HG02884 (cell line): ENCODE measurements at regions not wholly inside any gene's neighbourhood (a gene's known extent, or its start where the extent isn't known, plus 50 kb on each side); places are given as distances from the start of the nearest gene placed in this dataset.
A peak's percentile ranks its signal among the peaks of the same experiment; 100 is the strongest.
"Not testable (repeated sequence)": the region's sequence is repeated elsewhere in the genome, so short reads cannot be mapped to it uniquely, and the experiment has no call there.

Experiments used
- ATAC-seq: cut with Tn5 transposase; IDR thresholded peaks from one replicate; pipeline ENCODE4 v1.9.1; 2021; ENCODE audit warnings: mild to moderate bottlenecking, moderate library complexity; ENCODE audit not compliant: unreplicated experiment

DNA sequence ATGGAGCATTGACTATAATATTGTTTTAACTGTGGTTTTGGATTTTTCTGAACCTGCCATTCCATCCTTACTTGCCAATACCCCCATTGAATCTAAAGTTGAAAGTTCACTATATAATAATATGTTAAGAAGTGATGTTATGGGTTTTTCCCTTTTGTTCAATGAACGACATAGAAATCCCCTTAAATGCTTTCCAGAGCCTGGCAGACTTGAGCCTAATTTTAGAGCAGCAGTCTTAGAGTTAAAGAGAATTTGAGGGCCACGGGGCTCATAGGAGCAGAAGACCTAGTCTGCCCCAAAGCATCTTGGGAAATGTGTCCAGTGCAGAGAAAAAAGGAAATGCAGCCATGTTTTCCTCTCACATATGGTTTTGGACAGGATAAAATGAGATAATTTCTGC, 146.1 kb upstream of the SLC44A1 start:
- ATAC-seq: no peak

DNA sequence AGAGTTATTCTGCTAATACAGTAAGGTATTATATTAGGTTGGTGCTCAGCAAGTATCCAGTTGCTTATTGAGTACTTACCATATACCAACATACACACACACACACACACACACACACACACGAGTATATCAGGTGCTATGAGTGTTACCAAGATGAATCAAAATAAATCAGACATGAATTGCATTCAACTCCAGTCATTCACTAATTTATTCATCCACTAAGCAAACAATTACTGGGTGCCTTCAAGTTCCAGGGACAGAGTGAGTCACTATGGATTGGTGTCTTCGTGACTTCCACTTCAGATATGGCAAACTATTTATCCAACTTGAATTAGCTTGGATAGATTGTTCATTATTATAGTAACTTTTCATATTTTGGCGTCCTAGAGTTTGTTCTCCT, 140.7 kb upstream of the SLC44A1 start:
- no peak for ATAC-seq

- no peak for ATAC-seq
These were observed 130.1 kb upstream of the SLC44A1 start for GRCh38 chr9:105114318-105114717.

DNA sequence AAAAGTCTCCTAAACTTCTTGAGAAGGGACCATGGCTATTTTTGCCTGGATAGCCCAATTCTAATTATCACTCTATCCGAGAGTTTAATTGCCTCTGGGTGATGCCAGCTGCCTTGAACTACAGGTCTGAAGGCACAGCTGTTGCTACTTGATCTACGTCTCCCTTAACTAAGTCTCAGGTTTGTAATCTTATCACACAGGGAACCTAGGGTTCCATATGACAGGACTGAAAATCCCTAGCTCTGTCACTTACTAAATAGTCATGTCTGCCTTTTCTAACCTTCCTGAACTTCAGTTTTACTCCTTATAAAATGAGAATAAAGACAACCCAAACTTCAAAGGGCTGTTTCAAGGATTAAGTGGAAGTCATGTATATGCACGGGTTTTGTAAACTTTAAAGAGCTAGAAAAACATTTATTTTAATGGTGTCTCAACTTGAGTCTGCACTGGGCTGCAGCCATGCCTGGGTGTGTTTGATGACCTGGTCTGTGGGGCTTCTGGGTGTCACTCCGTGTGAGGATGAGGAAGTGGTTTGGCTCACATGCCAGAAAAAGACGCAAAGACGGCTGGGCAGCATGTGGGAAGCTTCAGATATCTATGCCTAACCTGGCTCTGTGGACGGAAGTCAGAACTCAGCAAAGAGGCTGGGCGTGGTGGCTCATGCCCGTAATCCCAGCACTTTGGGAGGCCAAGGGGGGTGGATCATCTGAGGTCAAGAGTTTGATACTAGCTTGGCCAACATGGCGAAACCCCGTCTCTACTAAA, 129.3 kb upstream of the SLC44A1 start:
- peak; percentile 52 for ATAC-seq

DNA sequence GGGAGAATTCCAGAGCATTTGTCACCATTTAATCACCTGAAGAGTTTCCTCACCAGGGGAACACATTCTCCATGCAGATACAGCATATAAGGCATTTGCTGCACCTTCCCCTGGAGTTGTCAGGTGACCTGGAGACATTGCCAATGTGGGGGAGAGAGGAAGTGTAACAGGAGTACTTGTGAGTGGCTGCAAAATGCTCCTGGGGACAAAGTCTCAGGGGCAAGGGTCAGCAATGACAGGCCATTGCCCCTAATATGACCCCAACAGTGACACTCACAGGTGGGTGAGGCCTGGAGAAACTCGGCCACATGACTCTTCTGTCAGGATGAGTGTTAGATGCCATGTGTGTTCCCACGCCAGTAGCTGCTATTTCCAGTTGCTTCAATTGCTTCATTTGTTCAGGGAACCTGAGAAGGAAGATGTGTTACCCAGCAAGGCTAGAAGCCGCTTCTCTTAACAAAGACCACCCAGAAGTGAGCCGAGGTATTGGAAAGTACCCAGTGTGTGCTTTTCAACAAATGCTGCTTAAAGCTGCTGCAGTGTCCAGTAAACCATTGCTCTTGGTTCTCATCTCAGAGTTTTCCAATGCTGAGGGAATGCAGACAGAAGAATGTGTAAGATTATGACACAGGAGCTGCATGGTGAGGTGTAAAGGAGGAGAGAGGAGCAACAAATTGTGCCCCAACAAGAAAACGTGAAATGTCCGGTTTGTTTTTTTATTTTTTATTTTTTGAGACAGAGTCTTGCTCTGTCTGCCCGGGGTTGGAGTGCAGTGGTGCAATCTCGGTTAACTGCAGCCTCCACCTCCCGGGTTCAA, 128.2 kb upstream of the SLC44A1 start:
- no peak for ATAC-seq

GRCh38 chr9:105117234-105117633, 127.2 kb upstream of the SLC44A1 start:
- no peak for ATAC-seq

DNA sequence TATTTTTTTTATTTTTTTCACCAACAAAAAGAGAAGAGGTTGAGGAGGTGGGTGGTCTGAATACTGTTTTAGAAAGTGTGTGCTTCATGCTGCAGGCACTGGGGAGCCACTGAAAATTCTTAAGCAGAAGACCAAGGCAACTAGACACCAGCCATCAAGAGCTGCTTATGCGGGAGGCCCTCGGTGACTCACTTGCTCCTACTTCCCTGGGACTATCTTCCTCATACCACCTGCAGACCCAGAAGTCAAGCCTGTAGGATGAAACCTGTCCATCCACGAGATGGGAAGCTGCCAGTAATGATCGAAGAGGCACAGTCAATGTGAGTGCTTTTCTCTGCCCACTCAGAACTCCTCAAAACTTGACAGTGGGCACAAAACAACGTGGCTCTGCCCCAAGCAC, 125.8 kb upstream of the SLC44A1 start:
- ATAC-seq: no peak

- ATAC-seq: no peak
These were observed 125.3 kb upstream of the SLC44A1 start for GRCh38 chr9:105119156-105119555.

DNA sequence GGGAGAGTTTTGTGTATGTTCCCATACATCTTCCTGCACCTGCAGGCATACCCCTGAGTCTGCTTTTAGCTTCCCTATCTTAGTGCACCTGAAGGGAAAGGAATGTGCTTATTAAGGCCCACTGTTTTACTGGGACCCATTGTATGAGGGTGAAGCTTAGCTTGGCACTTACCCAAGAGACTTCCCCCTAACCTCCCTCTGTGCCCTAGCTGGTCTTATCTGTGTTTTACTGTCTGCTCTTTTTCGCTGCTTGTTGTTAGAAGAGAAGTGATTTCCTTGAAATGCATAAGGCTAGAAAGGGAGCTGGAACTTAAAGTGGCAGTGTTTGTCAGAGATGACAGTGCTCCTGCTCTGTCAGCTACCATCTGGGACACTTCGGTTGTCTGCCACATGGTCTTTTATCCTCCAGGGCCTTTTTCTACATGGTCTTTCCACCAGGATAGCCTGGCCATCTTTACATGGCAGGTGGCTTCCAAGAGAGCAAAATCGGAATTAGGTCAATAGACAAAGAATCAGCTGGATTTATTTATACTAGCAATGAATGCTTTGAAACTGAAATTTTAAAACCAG, 122.5 kb upstream of the SLC44A1 start:
- ATAC-seq: no peak

GRCh38 chr9:105124598-105124997, 119.9 kb upstream of the SLC44A1 start:
- not testable (repeated sequence) for ATAC-seq

- no peak for ATAC-seq
These were observed 118.2 kb upstream of the SLC44A1 start for GRCh38 chr9:105126226-105126625.

- ATAC-seq: peak; percentile 98
These were observed 116.6 kb upstream of the SLC44A1 start for GRCh38 chr9:105127863-105128220.

DNA sequence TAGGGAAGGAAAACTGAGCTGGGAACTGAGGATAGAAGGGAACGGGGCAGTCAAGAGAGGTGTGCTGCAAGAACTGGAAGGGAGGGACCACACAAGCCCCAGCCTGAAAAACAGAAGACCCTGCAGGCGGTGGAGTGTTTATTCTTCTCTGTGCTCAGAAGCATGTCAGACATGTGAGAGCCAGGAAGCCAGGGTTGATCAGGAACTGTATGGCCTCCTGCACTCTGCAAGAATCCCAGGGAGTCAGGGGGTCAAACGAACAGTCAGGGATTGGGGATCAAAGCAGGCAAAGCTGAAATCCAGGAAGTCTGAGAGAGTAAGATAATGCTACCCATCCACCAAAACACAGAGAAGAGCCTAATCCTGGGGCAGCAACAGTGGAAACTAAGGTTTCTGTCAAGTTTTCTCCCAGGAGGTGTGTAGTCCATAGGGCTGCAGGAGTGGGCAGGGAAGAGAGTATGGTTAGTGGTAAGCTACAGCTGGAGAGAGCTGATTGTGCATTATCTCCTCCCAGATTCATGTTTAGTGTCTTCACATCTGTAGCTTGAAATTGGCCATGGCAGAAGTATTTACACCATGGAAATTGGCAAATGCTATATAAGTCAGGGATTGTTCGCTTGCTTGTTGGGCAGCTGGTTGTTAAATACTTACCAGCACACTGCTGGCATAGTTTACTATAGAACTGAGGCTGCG, 115.4 kb upstream of the SLC44A1 start:
- ATAC-seq: no peak

DNA sequence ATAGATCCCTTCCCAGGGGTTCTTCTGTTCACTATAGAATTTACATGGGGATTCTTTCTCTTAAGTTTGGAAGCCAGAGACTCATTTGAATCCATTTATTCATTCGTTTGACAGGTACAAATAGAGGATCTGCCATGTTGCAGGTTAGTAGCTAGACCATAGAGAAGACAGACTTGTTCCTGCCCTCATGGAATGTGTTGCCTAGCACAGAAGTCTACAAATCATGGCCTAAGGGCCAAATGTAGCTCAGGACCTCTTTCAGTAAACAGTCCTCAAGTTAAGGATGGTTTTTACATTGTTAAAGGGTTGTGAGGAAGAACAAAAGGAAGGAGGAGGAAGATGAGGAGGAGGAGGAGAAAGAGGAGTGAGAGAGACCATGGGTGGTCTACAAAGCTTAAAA, 114.7 kb upstream of the SLC44A1 start:
- ATAC-seq: no peak

DNA sequence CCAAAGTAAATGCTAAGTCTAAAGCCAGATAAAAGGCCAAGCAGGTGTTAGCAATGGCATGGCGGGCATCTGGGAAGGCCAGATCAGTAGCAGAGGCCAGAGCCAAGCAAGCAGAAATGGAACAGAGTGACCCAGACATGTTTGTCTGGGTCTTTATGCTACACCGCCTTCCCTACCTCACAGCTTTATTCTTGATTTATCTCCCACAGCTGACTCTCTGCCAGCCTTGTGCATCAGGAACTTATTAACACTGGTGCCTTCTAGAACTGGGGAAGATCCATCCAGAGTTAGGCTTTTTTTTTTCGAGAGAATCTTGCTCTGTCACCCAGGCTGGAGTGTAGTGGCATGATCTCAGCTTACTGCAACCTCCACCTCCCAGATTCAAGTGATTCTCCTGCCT, 112.5 kb upstream of the SLC44A1 start:
- no peak for ATAC-seq

- ATAC-seq: no peak
These were observed 111.8 kb upstream of the SLC44A1 start for GRCh38 chr9:105132606-105133005.

DNA sequence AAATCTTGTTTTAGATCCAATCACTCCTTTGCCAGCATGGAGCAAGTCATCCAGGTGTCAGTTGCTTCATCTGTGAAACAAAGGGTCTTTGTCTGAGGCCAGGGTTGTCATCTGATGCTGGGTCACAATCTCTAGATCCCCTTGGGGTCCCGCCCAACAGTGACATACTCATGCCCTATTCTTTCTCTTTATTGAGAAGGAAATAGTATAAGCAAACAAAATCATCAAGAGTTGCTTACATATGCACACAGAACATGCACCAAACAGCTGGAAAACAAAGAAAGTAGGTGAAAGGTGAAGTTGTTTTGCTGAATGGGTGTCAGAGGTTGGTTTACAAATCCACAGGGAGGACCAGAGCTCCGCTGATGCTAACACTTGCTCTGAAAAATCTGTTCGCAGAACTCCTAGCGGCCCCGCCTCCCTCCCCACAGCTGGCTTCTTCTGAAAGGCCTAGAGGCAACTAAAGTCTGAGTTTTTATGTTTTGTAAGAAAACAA, 106.1 kb upstream of the SLC44A1 start:
- ATAC-seq: no peak

DNA sequence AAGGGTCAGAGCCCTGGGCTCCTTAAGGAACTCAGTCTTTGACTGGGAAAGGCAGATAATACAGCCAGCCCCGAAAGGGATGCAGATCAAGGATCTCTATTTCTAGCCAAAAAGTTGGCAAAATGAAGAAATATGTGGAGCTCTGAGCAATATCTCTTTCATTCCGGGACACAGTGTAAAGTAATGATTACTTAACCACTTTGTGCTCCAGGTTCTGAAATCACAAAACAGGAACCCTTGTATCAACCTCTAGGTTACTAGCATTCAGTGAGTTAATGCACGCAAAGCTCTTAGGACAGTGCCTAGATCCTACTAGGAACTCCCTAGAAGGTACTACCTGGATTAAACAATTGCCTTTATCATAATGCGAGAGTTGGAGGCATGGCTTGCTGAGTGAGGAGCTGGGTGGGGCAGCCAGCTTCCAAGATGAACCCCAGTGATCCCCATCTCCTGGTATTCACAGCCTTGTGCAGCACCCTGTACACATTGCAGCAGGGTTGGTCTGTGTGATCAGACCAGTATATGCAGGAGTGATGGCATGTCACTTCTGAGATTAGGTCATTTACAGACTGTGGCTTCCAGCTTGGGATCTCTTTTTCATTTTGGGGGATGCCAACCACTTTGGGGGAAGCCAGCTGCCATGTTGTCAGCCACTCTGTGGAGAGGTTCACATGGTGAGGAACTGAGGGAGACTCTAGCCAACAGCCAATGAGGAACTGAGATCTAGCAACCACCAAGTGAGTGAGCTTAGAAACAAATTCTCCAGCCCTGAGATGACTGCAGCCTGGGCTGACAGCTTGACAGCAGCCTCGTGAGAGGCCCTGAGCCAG, 103.1 kb upstream of the SLC44A1 start:
- ATAC-seq: peak; percentile 97

- ATAC-seq: no peak
These were observed 102.5 kb upstream of the SLC44A1 start for GRCh38 chr9:105141976-105142250.

DNA sequence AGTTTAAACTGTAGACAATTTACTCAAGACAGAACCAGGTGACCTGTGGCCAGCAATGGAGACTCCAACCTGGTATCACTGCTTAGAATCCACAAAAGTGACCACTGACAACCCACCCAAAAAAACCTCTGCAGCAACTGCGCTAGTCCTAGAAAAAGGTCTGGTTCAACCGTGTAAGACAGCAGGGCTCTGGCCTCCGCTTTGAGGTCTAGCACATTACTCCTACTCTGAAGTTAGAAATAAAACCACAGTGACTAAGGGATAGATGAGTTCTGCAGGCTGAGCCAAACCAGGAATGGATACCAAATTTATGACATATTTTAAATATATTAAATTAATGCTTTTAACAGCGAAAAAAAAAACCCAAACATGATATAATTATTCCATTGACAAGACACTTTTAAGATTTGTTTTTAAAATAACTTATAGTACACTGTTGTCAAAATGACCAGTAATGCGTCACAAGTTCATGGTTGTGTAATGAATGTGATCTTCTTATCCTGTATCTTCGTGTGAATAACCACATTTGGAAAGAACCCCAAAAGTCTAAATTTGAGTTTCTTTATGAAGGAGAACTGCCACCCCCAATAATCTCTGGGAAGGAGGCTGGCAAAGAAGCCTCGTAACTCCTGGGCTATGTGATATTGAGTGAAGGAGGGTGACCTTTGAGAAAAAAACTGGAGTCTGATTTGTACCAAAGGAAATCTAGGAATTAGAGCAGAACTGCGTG, 101.9 kb upstream of the SLC44A1 start:
- ATAC-seq: no peak
